Loucy (cell line): ENCODE measurements at regions not wholly inside any gene's neighbourhood (a gene's known extent, or its start where the extent isn't known, plus 50 kb on each side); places are given as distances from the start of the nearest gene placed in this dataset.

Experiments
- EZH2phosphoT487 ChIP-seq: fragments of 200-600 bp; IDR thresholded peaks from 2 replicates; pipeline ENCODE4 v1.6.1; 2018; ENCODE audit warnings: antibody characterized with exemption, mild to moderate bottlenecking, moderate library complexity, borderline replicate concordance
- TF ChIP-seq, protein P1 (sequence below): fragments of 200-600 bp; sonication (generic); conservative IDR thresholded peaks from 2 replicates; pipeline ENCODE4 v1.5.1; 2014; ENCODE audit warnings: mild to moderate bottlenecking, antibody characterized with exemption, low read length

DNA sequence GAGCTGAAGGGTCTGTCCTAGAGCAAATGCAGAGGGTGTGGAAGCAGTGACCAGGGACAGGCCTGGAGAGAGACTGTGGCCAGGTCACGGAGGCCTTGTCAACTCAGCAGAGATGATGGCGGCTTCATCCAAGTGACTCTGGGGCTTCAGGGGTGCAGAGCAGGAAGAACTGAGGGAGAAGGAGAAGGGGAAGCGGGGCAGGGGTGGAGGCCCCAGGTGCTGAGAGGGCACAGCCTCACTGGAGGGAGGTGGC, 299.1 kb downstream of the ZNF536 start:
- no peak for TF ChIP-seq EZH2phosphoT487
- TF ChIP-seq, protein P1, sequence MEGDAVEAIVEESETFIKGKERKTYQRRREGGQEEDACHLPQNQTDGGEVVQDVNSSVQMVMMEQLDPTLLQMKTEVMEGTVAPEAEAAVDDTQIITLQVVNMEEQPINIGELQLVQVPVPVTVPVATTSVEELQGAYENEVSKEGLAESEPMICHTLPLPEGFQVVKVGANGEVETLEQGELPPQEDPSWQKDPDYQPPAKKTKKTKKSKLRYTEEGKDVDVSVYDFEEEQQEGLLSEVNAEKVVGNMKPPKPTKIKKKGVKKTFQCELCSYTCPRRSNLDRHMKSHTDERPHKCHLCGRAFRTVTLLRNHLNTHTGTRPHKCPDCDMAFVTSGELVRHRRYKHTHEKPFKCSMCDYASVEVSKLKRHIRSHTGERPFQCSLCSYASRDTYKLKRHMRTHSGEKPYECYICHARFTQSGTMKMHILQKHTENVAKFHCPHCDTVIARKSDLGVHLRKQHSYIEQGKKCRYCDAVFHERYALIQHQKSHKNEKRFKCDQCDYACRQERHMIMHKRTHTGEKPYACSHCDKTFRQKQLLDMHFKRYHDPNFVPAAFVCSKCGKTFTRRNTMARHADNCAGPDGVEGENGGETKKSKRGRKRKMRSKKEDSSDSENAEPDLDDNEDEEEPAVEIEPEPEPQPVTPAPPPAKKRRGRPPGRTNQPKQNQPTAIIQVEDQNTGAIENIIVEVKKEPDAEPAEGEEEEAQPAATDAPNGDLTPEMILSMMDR = no peak
